ENCODE measurements at regions not wholly inside any gene's neighbourhood (a gene's known extent, or its start where the extent isn't known, plus 50 kb on each side); places are given as distances from the start of the nearest gene placed in this dataset.

DNA sequence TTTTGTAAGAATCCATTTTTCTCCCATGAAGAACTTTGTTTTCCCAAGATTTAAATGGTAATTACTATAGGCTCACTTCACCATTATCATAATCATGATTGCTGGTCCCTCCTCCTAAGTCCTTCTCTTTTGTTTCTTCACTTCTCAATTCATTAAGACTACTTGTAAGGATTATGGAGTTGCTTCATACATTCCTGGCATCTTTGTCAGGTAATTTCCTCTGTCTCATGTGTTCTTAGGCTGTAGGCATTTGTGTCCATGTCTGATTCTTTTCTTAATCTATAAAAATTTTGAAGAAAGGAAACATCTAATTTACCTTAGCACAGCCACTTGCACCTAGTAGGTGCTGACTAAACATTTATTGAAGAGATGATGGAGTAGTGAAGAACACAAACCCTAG lies 79.9 kb upstream of the SATB1 start:
- Histone ChIP-seq H4K20me1 (ENCODE audit: control insufficient read depth, extremely low read depth, insufficient read depth, low read length) (no peaks in the 10 kb centered on the region), H3K4me3 (ENCODE audit: control insufficient read depth in 2 of 3, extremely low read depth in 1 of 3, insufficient read depth in 2 of 3, low read depth in 1 of 3, low read length in 3 of 3) (no peak overlapping the region), H3K9ac (ENCODE audit: control insufficient read depth, extremely low read depth, insufficient read depth, low read length) (no peak overlapping the region), H3K9me1 (ENCODE audit: control insufficient read depth, extremely low read depth, insufficient read depth, low read length) (no peaks in the 10 kb centered on the region), H3K36me3 (ENCODE audit: control insufficient read depth in 2 of 2, extremely low read depth in 1 of 2, insufficient read depth in 2 of 2, low read length in 2 of 2) (no peaks in the 10 kb centered on the region), H3K4me1 (ENCODE audit: control insufficient read depth, extremely low read depth, insufficient read depth, low read length) (peaks cover 12% of the 10 kb centered on the region), H3K27ac (ENCODE audit: control insufficient read depth, insufficient read depth, low read length) (no peak overlapping the region), H3K27me3 (ENCODE audit: control insufficient read depth, extremely low read depth, insufficient read depth, low read length) (no peaks in the 10 kb centered on the region), H3K79me2 (ENCODE audit: control insufficient read depth, insufficient read depth, low read length) (no peaks in the 10 kb centered on the region), H2AFZ (ENCODE audit: control insufficient read depth, low read length) (no peak overlapping the region), H3K4me2 (ENCODE audit: control insufficient read depth, extremely low read depth, insufficient read depth, low read depth, low read length) (no peak overlapping the region), H3K9me3 (ENCODE audit: control insufficient read depth, low read depth, low read length) (no peaks in the 10 kb centered on the region)
- dilution Hi-C loops (cut with MboI; ENCODE audit: extremely low pct_ligation_motif_present, low sequenced_read_pairs): no loop called here
- FAIRE-seq (no peak), DNase-seq (ENCODE audit: low read depth, low spot score) (no peak)
- no peak for TF ChIP-seq EZH2 (IDR thresholded peaks at IDR 0.05; ENCODE audit: low read length)
- TF ChIP-seq CTCF (optimal IDR thresholded peaks at IDR 0.05 in 1 of 3, IDR thresholded peaks at IDR 0.05 in 1 of 3, conservative IDR thresholded peaks at IDR 0.05 in 1 of 3; ENCODE audit: extremely low read depth in 1 of 3, insufficient read depth in 2 of 3, low read length in 3 of 3): no peak

DNA sequence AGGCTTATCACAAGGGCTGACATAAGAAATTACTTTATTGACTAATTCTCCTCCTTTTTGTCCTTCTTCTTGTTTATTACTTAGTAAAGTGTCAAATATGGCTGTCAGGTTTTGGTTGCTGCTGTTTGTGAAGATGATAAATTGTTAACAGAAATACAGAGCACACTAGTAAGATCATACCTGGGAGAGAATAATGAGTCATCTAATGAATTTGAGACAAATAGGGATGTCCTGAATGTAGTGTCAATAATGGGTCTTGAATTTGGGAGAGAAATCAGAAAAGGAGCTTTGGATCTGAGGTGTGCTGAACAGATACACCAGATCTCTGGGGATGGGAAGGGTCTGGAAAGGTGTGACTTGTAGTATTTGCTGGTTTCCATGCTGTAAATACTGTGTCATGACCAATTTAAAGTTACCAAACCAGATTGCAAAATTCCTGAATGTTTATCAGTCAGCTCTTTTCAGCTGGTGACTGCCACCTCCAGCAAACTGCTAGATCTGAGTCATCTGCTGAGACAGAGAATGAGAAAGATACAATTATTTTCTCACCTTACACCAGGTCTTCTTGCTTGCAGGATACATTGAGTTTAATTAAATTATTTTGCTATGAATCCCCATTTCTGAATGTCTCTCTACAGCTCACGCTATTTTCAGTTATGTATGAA lies 76.7 kb upstream of the SATB1 start:
- DNase-seq (ENCODE audit: low read depth, low spot score) (no peak), FAIRE-seq (peak; percentile 62)
- Histone ChIP-seq H3K36me3 (ENCODE audit: control insufficient read depth in 2 of 2, extremely low read depth in 1 of 2, insufficient read depth in 2 of 2, low read length in 2 of 2) (no peaks in the 10 kb centered on the region), H3K79me2 (ENCODE audit: control insufficient read depth, insufficient read depth, low read length) (no peaks in the 10 kb centered on the region), H3K9me1 (ENCODE audit: control insufficient read depth, extremely low read depth, insufficient read depth, low read length) (no peaks in the 10 kb centered on the region), H4K20me1 (ENCODE audit: control insufficient read depth, extremely low read depth, insufficient read depth, low read length) (no peaks in the 10 kb centered on the region), H3K9me3 (ENCODE audit: control insufficient read depth, low read depth, low read length) (no peaks in the 10 kb centered on the region), H3K27me3 (ENCODE audit: control insufficient read depth, extremely low read depth, insufficient read depth, low read length) (no peaks in the 10 kb centered on the region), H3K4me3 (ENCODE audit: control insufficient read depth in 2 of 3, extremely low read depth in 1 of 3, insufficient read depth in 2 of 3, low read depth in 1 of 3, low read length in 3 of 3) (no peak overlapping the region), H3K4me1 (ENCODE audit: control insufficient read depth, extremely low read depth, insufficient read depth, low read length) (peaks cover 23% of the 10 kb centered on the region), H3K27ac (ENCODE audit: control insufficient read depth, insufficient read depth, low read length) (no peak overlapping the region), H3K4me2 (ENCODE audit: control insufficient read depth, extremely low read depth, insufficient read depth, low read depth, low read length) (no peak overlapping the region), H2AFZ (ENCODE audit: control insufficient read depth, low read length) (peak overlapping the region; percentile 19), H3K9ac (ENCODE audit: control insufficient read depth, extremely low read depth, insufficient read depth, low read length) (no peak overlapping the region)
- dilution Hi-C loops (cut with MboI; ENCODE audit: extremely low pct_ligation_motif_present, low sequenced_read_pairs): no loop called here
- TF ChIP-seq EZH2 (IDR thresholded peaks at IDR 0.05; ENCODE audit: low read length) (no peak), CTCF (optimal IDR thresholded peaks at IDR 0.05 in 1 of 3, IDR thresholded peaks at IDR 0.05 in 1 of 3, conservative IDR thresholded peaks at IDR 0.05 in 1 of 3; ENCODE audit: extremely low read depth in 1 of 3, insufficient read depth in 2 of 3, low read length in 3 of 3) (no peak)

Data from keratinocyte (primary cell).